ENCODE measurements at regions not wholly inside any gene's neighbourhood (a gene's known extent, or its start where the extent isn't known, plus 50 kb on each side); places are given as distances from the start of the nearest gene placed in this dataset.

- TF ChIP-seq MYC (IDR thresholded peaks at IDR 0.05; ENCODE audit: low read depth, low read length) (no peak), CTCF (IDR thresholded peaks at IDR 0.05; ENCODE audit: low read depth, low read length) (peak; percentile 38)
Observed at GRCh38 chr1:90133133-90133532, 138.2 kb downstream of the ZNF326 start.
